T follicular helper cell (primary cell): ENCODE measurements at regions not wholly inside any gene's neighbourhood (a gene's known extent, or its start where the extent isn't known, plus 50 kb on each side); places are given as distances from the start of the nearest gene placed in this dataset.

ENCODE experiments used
- DNase-seq: peaks from one replicate; pipeline ENCODE4 v3.0.0-alpha.2; 2020; ENCODE audit warnings: low read depth

DNA sequence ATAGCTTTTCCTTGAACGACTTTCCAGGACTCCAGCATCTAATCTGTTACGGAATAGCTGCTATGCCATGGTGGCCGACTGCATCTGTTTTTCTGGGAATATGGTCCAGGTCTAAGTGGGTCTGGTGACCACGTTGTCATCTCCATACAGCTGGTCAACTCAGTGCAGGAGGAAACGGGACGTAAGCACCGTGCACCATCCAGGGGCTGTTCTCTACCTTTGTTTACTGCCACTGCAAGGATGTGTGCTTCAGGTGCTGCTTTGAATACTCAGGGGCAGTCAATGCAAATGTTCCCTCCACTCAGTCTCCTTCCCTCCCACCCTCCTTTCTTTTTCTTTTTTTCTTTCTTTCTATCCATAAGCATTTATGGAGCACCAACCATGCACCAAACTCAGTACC lies 648.2 kb downstream of the VRK1 start:
- DNase-seq: no peak

DNA sequence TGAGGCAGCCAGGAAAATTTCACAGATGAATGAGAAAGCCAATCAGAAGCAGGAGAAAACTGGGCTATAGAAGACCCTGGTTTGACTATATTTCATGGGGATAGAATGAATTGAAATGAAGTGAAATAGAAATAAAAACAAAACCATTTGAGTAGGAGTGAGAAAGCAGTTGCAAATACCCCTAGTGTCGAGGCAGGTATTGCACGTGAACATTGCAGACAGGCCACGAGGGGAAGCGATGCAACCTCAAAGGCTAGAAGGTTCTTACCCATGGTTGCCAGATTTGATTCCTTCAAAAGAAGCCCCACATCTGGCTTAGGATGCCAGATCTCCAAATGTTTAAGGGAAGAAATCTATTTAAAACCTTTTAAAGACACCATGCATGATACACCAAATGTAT lies 648.9 kb downstream of the VRK1 start:
- no peak for DNase-seq

DNA sequence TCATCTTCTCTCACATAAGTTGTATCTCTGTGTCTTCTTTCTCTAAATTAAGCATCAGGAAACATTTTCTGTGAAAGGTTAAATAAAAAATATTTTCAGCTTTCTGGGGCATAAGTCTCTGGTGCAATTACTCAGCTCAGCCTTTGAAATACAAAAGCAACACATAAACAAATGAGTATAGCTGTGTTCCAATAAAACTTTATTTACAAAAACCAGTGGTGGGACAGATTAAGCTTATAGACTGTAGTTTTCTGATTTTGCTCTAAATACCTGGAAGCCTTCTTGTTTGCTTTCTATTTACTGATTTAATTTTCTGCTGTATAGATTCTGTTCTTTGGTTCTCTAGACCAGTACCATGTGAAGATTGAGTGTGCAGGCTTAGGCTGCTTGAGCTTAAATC lies 655.1 kb downstream of the VRK1 start:
- no peak for DNase-seq

DNA sequence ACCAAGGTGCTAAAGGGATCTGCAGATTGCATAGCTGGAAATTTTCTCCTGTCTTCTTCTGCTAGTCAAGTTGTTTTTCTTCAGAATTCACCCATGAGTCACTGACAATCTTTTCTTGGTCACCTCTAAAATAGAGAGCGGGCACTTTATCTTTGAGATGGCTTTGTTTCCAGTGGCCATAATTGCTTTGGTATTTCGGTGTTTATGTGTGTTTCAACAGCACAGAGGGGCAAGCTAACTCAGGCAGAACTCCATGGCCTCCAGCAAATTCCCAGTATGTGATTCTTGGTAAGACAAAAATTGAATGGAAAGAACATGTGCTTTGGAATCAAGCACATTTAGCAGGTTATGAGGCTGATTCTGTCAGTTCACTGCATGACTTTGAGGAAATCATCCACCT lies 656.8 kb downstream of the VRK1 start:
- no peak for DNase-seq

DNA sequence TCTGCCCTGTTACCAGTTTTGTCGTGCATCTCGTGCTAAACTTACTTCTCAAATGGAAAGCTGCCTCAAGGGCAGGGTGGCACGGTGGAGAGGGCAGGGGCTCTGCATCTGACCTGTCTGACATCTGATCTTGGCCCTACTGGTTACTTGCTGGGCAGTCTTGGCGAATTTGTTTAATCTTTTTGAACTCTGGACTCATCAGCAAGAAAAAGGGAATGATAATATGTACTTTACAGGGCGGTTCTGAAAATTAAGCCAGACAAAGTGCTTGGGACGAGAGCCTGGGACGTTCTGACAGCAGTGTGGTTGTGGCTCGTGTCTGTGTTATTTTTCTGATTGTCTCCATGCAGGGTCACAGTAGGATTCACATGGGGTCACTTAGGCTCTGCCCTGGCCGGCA lies 659.3 kb downstream of the VRK1 start:
- no peak for DNase-seq

DNA sequence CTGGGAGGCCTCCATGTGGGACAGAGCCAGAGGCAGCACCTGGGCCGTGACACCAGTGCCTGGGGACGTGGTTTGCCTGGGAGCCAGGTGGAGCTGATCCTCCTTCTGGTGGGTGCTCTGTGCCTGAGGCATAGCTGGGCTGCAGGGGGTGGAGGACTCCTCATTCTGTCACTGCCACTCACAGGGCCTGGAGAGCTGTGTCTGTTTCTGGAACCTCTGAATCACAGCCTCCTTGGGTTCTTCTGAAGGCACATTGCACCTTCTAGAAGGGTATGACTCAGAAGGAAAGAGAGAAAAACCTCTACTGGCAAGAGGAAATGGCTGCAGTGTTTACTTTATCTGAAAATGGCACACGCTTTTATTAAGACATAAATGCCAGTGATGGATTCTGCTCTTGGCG lies 659.8 kb downstream of the VRK1 start:
- no peak for DNase-seq

DNA sequence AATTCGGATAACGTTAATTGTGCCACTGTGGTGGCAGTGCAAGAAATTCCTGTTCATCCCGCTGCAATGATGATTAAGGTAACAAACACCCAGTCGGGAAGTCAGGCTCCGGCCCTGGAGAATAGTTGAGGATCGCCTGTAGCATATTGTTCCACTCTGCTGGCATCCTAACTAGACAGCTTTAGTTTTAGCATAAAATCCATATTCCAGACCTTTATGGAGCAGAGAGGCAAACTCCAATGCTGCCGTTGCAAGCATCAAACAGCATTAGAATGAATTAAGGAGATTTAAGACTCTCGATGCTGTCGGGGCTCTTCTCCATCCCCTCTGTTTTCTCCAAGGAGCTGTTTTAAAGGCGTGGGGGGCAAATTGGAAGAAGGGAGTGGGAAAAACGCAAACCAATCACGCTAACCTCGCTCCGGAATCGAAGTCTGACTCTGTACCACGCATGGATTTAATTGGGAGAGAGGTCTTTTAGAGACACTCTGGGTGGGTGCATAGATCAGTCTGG lies 660.4 kb downstream of the VRK1 start:
- no peak for DNase-seq

DNA sequence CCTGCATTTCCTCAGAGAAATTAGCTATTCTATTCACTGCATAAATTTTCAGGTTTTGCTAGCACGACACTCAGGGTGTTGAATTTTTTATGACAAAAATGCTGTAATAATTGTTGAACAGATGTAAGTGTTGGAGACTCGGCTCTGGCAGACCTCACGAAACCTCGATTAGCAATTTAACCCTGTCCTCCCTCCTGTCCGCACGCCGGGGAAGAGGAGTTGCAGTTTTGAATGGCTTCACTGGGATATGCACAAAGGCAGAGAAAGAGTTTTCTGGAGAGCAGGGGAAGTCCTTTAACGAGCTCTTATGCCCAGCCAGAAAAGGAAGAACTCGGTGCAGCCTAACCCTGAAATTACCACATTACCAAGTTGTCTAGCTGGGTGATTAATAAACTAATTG lies 661.1 kb downstream of the VRK1 start:
- no peak for DNase-seq

DNA sequence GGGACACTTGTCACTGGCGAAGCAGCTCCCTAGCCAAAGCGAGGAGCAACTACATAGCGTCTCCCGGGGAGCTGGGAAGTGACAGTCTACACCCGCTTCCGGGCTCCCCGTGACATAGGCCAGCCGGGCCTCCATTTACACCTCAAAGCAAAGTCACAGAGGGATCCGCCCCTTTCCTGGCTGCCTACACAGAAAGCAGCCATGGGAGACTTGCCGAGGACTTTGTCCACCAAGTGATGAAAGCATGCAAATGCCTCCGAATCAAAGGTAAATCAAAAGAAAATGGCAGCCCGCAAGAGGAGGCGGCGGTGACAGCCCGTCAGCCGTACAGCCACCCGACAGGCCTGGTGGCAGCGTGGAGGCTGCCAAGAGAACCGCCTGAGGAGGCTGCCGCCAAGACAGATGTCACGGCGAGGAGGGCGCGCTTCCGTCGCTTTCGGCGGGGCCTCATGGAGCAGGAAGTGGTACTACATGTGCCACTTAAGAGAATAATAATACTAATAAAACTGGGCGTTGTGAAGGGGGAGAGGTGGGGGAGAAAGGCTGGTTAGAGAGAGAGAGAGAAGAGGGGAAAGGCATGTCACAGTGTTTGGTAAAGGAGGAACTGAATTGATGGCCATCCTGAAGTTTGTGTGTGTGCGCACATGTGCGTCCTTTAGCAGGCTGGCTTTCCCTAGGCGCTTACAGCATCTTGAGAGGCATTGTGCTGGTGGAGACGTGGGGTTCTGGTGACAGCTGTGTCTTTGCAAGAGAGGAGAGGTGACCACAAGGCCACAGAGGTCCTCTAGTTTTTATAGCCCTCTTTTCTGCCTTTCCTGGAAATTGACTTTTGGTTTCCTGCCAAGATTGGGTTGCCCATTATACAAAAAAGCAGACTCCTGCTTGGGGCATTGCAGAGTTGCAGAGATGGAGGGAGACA lies 661.7 kb downstream of the VRK1 start:
- peak; percentile 64 for DNase-seq

DNA sequence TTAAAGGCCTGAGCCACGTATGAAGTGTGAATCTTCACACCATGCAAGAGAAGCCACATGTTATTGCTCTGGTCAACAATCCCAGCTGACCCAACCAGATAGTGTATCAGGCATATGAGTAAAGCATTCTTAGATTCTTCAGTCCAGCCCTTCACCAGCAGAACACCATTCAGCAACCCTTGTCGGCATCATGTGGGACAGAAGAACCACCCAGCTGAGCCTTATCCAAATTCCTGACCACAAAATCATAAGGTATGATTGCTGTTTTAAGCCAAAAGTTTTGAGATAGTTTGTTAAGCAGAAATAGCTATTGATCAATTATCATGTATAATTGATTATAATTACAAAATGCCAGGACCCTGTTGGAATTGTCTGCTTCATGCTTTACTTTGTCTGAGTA lies 664.9 kb downstream of the VRK1 start:
- no peak for DNase-seq

DNA sequence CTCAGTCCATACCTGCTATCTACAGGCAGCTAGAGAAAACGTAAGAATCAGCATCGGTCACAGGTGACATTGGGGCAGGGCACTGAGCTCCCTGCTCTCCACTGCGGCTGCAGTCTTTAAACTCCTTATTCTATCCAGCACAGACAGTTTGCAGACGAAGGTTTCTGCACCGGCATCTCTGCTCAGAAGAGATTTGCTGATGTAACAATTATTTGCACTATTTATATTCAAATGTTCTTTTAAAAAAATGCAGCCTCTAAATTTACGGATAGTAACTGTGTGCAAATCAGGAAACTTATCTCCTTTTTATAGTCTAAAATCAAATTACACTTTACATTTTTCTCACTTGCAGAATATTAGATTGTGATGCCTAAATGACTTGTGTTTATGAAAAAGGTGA lies 671.0 kb downstream of the VRK1 start:
- no peak for DNase-seq

DNA sequence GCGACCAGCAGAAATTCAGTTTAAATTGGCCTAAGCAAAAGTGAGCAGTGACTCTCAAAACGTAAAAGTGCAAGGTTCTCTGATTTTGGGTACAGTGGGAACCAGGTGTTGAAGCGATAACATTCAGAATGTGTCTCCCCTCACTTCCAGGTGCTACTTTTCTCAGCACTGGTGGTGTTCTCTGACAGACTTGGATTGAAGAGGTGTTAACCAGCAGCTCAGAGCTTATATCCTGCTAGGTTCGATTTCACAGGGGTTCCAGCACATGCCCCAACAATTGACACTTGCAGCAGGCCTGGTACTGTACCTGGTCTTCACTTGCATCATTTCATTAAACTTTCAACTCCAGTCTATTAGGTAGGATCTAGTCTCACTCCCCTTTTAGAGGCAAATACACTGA lies 680.2 kb downstream of the VRK1 start:
- no peak for DNase-seq

DNA sequence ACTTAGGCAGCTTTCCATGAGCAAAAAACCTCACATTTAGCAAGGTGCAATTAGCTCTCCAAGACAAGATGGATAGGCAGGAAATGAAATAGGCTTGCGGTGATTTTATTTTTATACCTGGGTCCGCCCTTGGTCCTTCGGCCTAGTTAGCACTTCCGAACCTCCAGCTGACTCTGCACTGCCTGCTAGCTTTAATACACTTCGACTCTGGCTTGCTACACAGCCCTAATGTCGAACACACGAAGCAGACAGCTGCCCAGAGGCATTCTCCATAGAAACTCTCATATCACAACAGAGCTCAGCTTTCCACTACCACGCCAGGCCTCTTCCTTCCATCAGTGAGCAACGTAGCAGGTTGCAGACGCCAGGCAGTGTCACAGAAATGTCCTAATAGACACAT lies 688.0 kb downstream of the VRK1 start:
- DNase-seq: no peak

DNA sequence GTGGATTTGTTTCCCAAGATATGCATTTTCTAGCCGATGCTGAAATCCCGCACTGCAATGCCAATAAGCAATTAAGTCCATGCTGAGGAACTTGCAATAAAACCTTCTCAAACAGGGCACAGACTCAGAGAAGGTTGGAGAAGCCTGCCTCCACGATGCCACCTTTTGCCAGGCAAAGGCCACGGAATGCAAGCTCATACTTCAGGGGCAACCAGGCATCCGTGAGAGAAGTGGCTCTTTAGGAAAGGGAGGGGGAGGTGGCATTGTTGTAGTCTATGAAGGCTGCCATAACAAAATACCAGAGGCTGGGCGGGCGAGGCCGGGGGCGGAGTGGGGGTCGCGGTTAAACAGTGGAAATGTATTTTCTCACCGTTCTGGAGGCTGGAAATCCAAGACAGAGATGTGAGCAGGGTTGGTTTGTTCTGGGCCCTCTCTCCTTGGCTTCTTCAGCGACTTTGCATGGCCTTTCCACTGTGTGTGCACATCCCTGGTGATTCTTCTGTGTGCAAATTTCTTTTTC lies 689.5 kb downstream of the VRK1 start:
- no peak for DNase-seq

DNA sequence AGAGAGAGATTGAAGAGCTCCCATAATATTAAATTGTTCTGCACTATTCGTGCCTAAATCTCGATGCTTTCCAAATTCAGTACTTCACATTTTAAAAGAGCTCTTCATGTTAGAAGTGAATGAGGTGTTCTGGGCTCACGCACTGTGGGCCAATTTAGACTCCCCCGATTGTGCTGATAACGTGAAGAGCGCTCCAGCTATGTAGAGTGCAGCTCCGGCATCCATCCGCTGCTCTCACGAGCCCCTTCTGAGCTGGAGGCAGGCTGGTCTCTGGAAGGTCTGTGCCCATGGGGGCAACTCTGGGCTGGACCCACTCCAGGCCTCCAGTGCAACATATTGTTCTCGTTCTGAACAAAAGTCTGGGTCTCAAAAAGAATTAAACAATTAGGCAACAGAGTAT lies 692.6 kb downstream of the VRK1 start:
- DNase-seq: no peak

DNA sequence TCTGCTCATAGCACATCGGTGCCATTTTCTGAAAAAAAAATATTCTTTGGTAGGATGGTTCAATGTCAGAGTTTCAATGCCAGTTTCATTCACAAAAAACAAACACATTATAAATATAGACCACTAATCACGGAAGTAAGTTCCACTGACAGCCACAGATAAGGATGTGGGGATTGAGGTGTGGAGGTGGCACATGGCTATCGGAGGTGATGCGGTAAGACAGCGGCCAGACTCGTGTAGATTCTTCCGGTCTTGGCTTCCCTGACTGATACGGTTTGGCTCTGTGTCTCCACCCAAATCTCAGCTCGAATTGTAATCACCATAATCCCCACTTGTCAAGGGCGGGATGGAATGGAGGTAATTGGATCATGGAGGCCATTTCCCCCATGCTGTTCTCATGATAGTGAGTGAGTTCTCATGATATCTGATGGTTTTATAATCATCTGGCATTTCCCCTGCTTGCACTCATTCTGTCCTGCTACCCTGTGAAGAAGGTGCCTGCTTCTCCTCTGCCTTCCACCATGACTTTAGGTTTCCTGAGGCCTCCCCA lies 693.4 kb downstream of the VRK1 start:
- no peak for DNase-seq

DNA sequence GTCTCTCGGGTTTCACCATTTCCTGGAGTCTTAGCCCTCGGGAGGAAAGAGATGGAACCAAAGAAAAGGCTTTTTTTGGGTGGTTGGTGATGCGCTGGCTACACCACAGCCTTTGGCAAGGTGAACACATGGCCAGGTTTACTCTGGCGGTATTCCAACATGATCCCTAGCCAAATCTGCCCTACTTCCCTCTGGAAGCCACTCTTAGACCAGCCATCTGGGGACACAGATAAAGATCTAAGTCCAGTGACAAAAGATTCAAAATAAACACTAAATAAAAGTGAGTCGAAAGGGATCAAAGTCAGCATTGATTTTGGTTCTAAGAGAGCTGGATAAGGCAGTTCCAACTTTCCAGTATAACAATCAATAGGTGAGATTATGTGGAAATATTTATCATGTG lies 694.5 kb downstream of the VRK1 start:
- DNase-seq: no peak

DNA sequence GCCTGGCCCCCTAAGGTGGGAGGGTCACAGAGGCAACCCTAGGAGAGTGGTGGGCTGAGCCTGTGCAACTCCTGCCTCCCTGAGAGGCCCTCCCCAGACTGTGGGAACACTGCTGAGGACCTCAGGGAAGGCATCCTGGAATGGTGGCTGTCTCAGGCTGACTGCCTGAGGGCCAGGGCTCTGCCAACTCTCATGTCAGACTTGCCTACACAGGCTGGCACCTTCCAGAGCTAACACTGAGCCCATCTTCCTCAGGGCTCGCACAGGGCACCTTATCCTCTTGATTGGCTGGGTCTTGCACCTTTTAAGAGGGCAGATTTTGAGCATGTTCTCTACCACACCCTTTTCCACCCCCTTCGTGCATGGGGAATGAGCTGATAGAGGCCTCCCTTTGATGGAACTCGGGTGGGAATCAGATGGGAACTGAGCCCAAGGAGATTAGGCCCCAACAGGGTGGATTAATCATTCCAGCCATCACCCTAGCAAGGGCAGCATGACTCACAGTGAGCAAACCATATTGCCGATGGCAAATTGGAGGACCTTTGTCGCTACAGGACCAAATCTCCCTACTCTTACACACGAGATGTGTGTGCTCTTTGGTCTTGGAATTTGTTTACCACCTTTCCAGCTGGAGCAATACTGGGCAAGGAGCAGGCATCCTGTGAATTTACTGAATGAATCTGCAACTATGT lies 702.8 kb downstream of the VRK1 start:
- DNase-seq: no peak

DNA sequence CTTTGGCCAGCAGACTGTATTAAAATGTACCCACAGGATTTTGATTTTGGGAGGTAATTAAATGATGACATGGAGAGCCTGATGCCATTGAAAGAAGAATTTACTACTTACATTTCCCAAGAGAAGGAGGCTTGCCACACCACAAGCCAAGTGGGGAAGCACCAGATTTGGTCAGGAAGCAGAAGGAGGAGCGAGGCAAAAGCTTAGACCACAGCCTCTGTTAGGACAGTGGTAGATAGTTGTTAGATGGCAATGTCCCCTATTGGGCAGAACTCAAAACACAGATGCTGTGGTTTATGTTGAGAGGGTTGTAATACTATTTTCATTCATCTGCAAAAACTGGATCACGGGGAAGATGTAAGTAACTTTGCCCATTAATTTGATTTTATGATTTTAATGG lies 709.4 kb downstream of the VRK1 start:
- no peak for DNase-seq

DNA sequence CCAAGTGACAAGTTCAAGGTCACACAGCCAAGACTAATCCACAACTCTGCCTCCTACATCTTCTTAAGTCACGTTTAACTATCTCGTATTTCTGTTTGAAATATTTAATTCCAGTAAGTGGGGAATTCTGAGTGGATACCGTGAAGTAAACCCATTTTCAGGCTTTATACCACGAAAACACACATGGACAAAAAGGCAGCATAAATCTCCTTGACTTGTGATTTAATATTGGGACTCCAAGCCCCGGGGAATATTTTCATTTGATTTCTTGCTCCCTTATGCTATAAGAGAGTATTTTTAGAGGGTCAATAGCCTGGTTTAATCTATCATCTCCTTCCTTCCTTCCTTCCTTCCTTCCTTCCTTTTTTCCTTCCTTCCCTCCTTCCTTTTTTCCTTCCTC lies 716.7 kb downstream of the VRK1 start:
- no peak for DNase-seq

DNA sequence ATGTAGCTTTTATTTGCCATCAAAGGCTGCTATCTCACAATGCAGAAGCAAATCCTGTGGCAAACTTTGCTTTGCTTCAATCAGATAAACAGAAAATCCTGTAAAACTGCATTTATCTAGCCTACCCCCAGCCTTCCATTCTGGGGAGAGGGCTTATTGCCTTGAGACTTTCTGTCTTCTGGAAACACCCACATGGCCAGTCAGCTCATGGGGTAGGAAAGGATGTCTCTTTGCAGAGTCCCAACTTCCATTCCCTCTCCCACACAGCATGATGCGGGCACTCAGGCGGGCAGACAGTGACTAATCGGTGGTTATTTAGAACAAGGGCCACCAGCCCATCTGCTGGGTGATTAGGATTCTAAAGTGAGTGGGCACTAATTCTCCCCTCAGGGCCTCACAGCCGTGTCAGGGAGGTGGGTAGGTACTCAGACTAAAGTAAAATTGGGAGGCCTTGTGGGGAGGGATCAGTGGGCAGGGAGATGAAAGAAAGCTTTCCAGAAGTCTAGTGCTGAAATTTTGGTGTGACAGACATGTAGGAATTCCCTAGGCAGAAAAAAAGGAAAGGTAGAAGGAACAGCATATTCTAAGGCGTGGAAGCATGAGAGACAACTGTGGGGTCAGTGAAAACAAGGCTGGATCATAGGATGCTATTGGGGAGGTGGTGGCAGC lies 720.5 kb downstream of the VRK1 start:
- no peak for DNase-seq

DNA sequence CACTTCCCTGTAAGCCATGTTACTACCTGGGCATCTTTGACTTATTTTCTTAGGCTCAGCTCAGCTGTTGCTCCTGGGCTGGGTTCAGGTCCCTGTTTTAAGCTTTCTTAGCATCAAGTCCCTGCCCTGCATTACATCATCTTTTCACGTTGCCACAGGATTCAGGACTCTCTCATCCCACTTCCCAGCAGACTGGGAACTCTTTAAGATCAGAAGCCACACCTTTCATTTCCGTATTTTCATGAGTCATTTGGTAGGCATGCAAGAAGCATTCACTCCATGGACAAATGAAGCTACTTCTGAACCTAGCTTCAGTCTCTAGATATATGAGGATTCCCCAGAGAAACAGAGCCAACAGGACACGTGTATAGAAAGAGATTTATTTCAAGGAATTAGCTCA lies 726.8 kb downstream of the VRK1 start:
- no peak for DNase-seq
